ENCODE measurements at regions not wholly inside any gene's neighbourhood (a gene's known extent, or its start where the extent isn't known, plus 50 kb on each side); places are given as distances from the start of the nearest gene placed in this dataset.

DNA sequence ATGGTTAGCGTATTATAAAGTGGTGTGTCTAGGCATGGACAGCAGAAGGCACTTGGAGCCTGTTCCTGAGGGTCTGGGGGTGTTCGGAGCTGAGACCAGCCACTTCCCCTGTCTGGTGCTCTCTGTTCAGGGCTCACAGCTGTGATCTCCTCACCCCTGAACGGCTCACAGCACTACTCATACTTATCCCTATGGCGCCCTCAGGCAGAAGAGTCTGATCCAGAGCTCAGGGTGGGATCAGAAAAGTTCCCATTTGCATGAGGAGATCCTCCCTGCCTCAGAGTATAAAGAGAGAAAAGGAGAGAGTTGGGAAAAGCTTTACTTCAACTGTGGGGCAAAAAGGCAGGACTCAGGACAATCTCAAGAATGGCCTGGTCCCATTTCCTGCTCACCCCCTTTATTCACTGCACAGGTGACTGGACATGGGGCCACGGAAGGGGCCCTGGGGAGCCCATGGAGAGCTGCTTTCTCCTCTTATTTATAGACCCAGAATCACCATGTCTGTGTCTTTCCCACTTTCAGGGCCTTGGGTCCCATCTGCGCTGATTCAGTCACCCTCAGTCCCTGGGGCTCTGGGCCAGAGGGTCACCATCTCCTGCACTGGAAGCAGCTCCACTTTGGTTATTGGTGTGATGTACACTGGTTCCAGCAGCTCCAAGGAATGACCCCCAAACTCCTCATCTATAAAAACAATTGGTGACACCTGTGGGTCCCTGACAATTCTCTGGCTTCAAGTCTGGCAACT lies 97.0 kb upstream of the TOP3B start:
- DNase-seq (ENCODE audit: low read depth) = no peak

- no peak for DNase-seq (ENCODE audit: low read depth)
These were observed 95.7 kb upstream of the TOP3B start for GRCh38 chr22:22078329-22078728.

GRCh38 chr22:22076932-22077703 lies 94.5 kb upstream of the TOP3B start:
- DNase-seq (ENCODE audit: low read depth) = no peak

DNA sequence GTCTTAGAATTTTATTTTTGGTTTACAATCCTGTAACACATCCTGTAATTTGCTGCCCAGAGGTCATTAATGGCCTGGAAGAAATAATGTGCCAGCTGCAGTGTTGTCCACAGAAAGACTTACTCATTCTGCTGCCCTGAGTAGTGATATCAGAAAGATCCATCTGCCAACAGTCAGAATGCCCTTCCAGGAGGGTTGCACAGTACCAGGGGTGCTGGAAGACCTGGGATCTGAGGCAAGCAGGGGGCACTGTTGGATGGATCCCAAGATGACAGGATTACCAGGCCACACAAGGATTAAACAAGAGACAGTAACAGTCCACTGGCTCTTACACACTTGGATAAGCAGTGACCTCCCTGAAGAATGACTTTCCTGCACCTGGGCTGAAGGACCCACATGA lies 93.8 kb upstream of the TOP3B start:
- DNase-seq (ENCODE audit: low read depth) = no peak

DNA sequence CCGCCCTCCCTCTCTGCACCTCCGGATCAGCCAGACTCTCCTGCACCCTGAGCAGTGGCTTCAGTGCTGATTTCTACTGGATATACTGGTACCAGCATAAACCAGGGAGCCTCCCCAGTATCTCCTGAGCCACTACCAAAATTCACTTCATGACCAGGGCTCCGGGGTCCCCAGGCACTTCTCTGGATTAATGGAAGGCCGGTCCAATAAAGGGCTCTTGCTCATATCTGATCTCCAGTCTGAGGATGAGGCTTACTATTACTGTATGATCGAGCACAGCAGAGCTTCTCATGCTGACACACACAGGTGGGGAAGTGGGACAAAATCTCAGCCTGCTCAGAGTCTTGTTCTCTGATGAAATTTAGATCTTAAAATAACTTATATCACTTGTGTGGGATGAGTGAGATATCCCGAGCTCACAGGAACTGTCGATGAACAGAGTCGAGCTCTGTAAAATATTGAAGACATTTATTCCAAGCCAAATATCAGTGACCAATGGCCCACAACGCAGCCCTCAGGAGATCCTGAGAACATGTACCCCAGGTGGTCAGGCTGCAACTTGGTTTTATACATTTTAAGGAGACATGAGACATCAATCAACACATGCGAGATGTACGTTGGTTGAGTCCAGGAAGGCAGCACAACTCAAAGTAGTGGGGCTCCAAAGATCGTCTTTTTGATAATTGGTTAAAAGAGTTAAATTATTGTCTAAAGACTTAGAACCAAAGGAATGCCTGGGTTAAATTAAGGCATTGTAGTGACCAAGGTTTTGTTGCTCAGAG lies 93.0 kb upstream of the TOP3B start:
- DNase-seq (ENCODE audit: low read depth) = peak; percentile 14

GRCh38 chr22:22074634-22075381 lies 92.2 kb upstream of the TOP3B start:
- peak; percentile 38 for DNase-seq (ENCODE audit: low read depth)

DNA sequence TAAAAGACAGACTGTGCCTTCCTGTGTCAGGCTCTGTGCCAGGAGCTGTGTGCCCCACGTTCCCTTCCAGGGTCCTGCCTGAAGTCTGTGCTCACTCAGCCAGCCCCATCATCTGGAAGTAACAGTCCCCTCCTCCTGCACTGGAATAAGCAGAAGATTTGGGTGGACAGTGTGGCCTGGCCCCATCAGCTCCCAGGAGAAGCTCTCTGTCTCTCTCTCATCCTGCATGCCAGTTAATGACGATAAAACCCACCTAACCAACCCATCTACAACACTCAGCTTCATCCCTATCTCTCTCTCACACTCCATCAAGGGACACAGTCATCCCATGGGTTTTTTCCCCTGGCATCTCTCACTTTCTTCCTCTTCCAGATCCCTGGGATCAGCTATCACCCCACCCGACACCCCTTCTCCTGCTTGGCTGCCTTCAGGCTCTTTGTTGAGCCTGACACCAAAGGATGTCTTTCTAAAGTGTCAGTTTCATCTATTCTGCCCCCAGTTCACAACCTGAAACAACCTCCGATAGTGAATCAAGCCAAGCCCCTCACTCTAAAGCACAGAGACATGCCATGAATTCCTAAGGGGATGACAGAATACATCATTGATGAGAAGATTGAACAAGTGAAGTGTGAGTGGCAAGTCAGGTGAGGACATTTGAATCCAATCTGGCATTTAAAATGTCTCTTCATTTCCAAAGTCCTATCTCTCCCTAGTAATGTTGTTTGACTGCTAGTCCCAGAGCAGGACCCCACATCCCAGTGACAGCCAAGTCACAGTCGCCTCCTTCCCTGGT lies 91.4 kb upstream of the TOP3B start:
- no peak for DNase-seq (ENCODE audit: low read depth)

DNA sequence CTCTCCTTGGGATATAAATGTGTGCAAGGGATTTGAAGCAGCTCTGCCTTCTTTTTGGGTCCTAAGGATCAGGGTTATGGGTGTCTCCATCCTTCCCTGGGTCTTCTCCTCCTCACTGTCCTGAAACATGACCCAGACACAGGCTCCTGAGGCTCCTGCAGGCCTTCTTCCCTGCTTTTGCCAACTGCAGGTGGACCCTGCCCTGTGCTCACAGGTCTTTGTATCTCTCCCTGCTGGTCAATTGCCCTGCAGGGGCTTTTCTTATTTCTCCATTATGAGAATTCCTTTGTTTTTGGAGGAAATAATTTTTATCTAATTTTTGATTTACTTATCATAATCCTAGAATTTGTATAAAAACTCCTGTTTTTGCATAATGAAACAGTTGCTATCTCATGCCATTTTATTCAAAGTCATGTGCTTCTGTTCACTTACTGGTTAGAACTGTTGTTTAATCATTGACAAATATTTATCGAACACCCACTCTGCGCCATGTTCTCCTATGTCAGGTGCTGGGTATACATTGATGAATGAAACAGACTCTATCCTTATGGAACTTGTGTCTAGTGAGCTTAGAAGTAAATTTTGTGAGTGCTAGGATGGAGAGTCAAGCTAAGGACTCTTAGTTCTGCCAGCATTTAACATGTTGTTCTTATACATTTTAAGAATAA lies 89.7 kb upstream of the TOP3B start:
- DNase-seq (ENCODE audit: low read depth) = no peak

GRCh38 chr22:22071455-22071854 lies 88.9 kb upstream of the TOP3B start:
- DNase-seq (ENCODE audit: low read depth) = no peak

DNA sequence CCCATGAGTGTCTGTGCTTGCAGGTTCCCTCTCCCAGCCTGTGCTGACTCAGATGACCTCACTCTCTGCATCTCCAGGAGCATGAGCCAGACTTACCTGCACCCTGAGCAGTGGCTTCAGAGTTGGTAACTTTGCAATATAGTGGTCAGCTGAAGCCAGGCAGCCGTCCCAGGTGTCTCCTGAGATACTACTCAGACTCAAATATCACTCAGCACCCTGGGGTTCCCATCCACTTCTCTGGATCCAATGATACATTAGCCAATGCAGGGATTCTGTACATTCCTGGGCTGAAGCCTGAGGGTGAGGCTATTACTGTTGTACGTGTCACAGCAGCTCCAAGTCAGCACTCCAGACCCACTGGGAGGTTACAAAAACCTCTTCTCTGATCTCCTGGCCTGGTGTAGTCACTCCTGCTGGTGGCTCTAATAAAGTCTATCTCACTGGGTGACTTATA lies 87.8 kb upstream of the TOP3B start:
- no peak for DNase-seq (ENCODE audit: low read depth)

GRCh38 chr22:22069450-22070370 lies 87.1 kb upstream of the TOP3B start:
- no peak for DNase-seq (ENCODE audit: low read depth)

DNA sequence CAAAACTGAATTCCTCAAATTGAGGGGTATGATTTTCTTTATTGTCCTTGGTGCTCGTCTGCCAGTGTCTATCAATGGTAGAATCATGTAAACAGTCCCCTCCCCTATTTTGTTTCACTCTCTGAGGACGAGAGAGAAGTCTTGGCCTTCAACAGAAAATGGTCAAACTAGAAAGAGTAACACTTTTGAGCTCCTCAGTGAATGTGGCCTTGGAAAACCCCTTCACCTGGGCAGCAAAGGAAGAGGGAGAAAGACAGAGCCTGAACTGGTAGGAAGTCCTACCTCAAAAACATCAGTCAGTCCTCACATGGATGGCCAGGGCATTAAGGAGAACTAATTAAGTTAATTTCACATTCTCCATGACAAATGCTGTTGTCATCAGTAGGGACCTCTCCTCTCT lies 86.1 kb upstream of the TOP3B start:
- no peak for DNase-seq (ENCODE audit: low read depth)

DNA sequence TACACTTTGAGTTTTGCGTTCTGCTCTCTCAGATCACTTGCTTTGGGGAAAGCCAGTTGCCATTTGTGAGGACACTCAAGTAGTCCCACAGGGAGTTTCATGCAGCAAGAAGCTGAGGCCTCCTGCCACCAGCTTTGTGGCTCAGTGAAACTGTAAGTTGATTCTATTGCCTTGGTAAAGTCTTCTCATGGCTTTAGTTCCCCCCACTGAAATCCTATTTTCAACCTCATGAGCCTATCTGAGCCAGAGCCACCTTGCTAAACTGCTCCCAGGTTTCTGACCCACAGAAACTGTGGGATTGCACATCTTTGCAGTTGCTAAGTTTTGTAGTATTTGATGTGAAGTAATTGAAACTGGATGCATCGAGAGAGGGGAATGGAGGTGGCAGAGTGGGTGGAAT lies 85.4 kb upstream of the TOP3B start:
- DNase-seq (ENCODE audit: low read depth) = no peak

- no peak for DNase-seq (ENCODE audit: low read depth)
These were observed 84.6 kb upstream of the TOP3B start for GRCh38 chr22:22067192-22067591.

DNA sequence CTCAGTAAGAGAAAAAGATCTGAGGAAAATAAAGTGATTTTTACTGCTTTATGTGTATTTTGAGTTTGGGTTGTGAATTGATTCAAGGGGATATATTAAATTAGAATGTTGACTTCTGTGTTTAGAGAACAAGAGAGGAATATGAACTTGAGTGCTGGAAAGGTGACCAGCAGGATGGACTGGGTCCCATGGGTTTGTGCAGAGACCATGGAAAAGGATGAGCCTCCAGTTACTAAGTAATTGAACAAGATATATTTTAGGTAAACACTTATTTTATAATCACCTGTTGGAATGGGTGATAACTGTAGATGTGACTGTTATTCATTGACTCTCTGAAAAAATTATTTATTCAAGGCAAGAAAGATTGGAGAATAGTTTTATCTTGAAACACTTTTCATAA lies 82.0 kb upstream of the TOP3B start:
- DNase-seq (ENCODE audit: low read depth) = no peak

DNA sequence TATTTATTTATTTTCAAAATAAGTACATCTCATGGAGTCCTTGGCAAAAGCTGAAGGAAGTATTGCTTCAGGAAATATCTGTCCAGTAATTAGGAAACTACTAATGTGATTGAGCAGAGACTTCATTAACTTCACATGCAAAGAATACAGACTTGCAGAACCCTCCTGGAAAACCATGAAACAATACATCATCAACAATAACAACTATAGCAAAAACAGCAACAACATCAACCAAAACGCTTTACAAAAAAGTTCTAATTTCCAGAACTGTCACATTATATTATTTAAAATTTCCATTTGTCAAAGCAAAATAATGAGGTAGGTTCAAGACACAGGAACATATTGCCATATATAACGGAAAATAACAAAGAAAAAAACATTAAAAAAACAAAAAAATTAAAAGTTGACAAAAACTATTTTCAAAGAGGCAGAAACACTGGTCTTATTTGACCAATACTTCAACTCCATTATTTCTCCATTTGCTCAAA lies 79.8 kb upstream of the TOP3B start:
- DNase-seq (ENCODE audit: low read depth) = no peak

DNA sequence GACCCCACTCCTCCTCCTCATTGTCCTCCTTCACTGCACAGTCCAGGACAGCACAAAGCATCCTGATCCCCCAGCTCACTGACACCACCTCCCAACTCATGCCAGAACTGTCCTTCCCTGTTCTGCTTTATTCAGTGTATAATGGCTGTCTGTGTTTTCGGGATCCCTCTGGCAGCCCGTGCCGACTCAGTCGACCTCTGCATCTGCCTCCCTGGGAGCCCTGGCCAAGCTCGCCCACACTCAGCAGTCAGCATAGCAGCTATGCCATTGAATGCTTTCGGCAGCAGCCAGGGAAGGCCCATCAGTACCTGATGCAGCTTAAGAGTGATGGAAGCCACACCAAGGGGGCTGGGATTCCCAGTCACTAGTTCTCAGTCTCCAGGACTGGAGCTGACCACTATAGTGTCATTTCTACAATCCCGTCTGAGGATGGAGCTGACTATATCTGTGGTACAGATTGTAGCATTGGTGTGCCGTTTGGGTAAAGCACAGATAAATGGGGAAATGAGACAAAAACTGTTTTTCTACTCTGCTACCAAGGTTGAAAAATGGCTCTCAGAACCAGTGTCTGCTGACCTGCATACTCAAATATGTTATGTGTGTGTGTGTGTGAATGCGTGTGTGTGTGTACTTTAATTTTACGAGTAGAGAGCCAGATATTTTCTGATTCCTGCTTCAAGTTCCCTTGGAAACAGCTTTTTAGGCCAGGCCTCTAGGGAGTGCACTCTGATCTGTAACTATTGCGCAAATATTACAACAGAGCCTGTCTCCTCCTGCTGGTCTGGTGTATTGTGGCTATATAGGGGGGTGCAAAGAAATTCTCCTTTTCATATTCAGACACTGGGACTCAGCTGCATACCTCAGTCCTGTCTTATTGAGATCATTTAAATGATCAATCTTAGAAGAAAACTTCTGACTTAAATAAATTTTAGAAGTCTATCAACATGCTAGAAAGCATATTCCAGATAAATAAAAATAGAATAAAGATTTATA lies 78.8 kb upstream of the TOP3B start:
- DNase-seq (ENCODE audit: low read depth) = no peak

Measured in HT1080 (cell line).